Central memory CD4-positive, alpha-beta T cell (primary cell): ENCODE measurements at regions not wholly inside any gene's neighbourhood (a gene's known extent, or its start where the extent isn't known, plus 50 kb on each side); places are given as distances from the start of the nearest gene placed in this dataset.

Experiments used
- DNase-seq: peaks from one replicate; pipeline ENCODE4 v3.0.0; 2022

DNA sequence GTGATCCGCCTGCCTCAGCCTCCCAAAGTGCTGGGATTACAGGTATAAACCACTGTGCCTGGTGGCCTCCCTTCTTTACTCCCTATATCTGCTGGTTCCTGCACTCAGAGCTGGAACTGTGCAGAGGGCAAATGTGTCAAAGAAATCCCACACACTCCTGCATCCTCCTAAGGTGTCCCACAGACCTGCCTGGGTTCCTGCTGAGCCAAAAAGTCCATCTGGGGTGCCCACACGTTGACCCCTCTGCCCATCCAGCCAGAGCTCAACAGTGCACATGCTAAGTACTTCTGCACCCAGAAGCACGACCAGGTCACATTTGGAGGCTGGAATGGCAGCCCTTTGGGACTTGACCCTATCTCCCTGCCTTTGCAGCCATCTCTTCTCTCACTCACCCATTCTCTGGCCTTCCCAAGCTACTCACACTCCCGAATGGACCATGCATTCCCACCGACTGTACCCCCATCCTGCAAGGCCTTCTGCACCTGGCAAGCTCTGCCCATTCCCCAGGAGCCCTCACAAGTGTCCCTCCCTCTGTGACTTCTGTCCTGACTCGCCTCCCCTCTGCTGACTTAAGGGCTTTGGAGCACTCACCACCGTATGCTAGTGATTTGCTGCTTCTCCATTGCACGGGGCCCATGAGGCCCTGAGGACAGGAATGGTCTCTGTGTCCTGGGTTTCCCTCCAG lies 152.1 kb downstream of the KCTD15 start:
- no peak for DNase-seq

DNA sequence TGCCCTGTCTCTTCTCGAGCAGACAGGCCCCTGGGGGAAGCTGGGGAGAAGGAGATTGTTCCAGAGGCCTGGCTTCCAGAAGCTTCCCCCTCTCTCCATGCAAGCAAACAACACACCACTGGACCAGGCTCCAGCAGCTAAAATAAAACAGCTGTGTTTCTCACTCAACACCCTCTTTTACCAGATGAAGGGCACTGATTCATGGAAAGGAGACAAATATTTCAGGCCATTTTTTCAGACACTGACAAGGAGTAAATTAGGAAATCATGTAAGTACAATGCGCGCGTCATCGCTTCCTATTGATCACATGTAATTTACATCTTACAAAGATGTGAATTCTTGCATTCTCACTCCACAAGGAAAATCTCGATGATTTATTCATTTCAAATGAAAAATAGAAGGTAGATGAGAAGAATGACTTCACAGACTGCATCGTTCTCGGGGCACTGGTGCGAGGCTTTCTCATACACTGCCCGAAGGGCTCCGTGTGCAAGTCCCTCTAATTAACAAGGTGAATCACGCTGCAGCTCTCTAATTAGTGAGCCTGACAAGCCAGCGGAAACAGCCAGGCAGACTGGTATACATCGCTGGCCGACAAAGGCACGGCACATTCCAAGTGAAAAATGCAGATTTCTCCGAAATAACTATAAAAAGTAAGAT lies 153.6 kb downstream of the KCTD15 start:
- DNase-seq: no peak

DNA sequence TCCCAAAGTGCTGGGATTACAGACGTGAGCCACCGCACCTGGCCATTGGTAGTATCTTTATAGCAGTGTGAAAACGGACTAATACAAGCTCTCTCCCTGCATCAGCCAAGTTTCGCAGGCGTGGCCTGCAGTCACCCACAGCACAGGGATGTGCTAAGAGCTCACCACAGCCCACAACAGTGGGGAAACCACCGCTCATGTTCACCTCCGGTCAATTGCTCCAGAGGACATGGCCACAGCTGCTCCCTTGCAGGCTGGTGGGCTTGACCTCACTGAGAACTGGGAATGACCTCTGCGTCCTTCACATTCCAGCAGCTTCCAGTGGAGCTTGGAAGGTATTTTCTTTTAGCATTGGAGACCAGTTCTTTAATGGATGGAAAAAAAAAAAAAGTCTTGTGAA lies 156.4 kb downstream of the KCTD15 start:
- no peak for DNase-seq

GRCh38 chr19:33953592-33953991 lies 156.9 kb downstream of the KCTD15 start:
- DNase-seq: no peak

DNA sequence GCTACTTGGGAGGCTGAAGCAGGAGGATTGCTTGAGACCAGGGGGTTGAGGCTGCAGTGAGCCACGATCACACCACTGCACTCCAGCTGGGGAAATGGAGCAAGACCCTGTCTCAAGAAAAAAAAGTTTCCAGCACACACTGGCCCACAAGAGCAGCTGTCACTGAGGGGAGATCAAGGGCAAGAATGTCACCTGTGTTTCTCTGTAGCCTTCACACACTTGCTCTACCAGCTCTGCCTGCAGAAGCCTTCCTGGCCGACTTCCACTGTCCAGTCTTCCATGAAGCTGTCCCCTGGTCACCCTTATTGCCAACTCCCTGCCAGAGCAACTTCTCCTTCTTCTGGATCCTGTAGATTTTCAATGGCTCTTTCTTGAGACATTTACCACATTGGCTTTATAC lies 158.0 kb downstream of the KCTD15 start:
- DNase-seq: no peak

DNA sequence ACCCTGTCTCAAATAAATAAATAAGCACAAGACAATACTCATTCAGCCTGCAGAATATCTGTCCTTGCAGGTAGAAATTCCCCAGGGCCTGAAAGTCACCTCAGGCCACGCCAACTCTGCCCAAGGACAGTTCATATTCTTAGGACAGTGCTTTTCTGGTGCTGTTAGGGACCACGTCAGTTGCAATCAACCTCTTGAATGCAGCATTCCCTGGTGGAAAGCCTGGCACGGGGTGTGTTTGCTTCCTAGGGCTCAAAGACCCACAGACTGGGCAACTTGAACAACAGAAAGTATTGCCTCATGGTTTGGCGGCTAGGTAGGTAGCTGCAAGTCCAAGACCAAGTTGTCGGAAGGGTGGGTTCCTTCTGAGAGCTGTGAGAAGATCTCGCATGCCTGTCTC lies 160.3 kb downstream of the KCTD15 start:
- no peak for DNase-seq

DNA sequence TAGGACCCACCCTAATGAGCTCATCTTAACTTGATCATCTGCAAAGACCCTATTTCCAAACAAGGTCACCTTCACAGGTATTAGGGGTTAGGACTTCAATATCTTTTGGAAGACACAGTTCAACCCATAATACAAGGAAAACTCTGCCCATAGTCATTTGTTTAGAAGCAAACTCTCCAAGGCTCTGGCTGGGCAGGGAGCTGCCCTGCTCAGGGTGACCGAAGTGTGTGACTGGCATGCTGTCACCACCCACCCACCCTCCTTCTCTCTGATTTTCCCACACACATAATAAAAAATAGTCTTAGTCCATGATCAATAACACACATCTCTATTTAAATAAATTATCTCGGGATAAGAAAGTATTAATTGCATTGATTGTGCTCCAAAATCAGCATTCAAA lies 161.1 kb downstream of the KCTD15 start:
- no peak for DNase-seq

GRCh38 chr19:33960566-33960965 lies 163.9 kb downstream of the KCTD15 start:
- DNase-seq: no peak

GRCh38 chr19:33962161-33962560 lies 165.5 kb downstream of the KCTD15 start:
- no peak for DNase-seq

DNA sequence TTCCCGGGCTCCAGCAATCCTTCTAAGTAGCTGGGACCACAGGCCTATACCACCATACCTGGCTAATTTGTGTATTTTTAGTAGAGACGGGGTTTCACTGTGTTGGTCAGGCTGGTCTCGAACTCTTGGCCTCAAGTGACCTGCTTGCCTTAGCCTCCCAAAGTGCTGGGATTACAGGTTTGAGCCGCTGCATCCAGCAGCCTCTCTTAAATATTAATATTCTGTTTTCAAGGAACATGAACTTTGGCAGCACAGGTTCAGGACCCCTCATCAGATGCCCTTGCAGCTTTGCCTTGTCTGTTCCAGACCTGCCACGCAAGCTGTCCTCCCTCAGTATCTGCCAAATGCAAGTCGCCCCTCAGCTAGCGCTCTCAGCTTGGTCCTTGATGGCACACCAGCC lies 166.8 kb downstream of the KCTD15 start:
- DNase-seq: no peak

DNA sequence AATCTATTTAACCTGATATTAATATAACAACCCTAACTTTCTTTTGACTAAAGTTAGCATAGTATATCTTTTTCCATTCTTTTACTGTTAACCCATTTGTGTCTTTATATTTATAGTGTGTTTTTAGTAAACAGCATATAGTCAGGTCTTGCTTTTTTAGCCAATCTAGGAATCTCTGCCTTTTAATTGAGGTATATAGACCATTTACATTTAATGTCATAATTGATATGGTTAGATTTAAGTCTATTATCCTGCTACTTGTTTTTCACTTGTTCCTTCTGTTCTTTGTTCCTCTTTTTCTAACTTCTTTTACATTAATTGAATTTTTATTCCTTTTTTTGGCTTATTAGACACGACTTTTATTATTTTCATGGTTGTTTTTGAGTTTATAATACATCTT lies 174.4 kb downstream of the KCTD15 start:
- no peak for DNase-seq

DNA sequence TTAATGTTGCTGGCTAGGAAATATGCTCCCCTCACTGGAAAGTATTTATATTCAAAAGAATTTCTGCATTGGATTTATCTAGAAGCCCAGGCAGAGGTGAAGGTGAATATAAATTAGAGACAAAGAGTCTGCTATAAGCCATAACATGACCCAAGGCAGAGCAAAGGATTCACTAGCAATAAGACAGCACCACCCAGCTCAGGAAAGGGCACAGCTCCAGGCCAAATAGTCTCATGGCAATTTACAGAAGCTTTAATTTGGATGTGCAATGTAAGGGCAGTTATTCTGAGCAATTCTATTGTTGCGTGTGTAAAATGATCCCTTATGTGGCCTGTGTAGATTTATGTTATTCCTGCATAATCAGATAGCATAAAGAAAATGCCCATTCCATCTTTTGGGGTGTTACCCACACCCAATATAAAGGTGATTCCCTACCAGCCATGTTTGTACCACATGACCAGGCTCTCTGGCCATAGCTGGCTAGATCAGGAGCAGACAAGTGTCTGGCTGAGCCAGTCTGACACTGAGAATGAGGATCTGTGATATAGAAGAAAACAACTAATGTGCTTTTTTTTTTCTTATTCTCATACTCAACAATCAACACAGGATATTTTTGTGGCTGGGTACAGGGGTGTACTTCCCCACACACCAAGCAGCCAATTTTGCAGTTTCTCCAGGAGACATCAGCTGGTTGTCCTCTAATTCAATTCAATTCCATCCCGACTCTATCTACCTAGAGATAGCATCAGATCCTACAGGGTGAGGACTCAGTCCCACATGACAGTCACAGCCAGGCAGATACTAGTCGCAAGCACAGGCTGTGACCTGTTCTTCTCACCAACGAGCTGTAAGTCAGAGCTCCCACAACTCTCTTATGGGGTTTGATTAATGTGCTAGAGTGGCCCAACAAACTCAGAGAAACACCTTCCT lies 181.4 kb downstream of the KCTD15 start:
- DNase-seq: no peak

- DNase-seq: no peak
Observed at GRCh38 chr19:33982706-33983105, 186.0 kb downstream of the KCTD15 start.

- no peak for DNase-seq
Observed at GRCh38 chr19:33988601-33989000, 183.7 kb upstream of the LSM14A start.

DNA sequence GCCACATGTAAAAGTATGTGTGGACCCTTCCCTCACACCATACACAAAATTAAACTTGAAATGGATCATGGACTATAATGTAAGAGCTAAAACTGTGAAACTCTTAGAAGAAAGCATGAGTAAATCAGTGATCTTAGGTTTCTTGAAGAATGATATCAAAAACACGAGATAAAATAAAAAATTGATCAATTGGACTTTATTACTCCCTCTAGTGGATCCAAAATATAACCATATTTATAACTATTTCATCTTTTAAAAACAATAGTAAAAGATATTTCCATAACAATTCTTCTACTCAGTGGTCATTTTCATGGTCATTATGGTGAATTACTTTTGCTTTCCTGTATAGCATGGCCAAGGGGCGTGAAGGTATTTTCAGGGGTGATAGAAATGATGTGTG lies 174.6 kb upstream of the LSM14A start:
- no peak for DNase-seq

DNA sequence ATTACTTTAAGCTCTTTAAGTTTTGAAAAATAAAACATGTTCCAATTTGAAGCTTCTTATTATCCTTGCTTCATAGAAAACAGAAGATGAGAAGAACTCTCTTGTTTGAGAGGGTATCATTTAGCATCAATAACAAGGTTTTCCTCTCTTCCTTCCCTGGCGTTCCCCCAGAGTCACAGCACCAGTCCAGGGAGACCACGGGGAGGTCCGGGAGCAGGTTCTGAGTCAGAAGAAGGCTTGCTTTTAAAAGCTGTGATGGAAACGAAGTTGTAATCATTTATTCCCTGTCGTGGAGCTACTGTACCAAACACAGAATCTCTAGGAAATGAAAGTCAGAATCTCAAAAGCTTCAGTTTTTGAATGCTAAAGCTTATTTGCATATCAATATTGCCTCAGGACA lies 174.0 kb upstream of the LSM14A start:
- no peak for DNase-seq

- peak; percentile 7 for DNase-seq
Observed at GRCh38 chr19:33998739-33999345, 173.5 kb upstream of the LSM14A start.

- DNase-seq: no peak
Observed at GRCh38 chr19:34017024-34017423, 155.3 kb upstream of the LSM14A start.

DNA sequence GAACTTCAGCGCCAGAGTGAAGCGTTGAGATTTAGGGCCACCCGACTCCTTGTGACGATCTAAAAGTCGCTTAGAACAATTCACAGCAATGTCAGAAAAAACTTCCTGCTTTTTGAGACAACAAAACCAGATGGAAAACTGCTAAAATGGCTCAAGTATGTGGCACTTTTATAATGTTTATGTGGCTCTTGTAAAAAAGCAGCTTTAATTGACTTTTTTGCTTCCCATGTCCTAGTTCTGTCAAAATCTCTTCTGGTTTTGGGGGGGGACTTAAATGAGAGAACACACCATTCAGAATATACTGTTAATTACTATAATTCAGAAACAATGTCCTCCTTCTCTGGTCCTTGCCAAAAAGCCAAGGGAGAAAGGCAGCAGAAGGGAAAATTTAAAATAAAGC lies 154.7 kb upstream of the LSM14A start:
- DNase-seq: no peak

DNA sequence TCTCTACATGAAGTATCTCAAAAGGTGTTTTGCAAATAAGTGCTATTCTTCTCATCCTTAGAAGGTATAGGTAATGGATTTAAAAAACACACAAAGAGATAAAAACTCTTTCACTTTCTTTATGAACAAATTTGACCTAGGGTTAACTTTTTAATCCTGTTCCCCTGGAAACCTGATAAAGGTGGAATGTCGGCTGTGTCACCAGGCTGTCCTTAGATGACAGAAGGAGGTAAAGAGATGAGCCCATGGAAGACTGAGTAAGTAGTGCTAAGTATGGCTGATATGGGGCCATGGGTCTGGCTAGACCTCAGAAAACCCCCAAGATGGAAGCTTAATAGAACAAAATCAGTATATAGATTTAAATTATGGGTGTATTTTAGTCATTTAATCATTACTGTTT lies 153.8 kb upstream of the LSM14A start:
- DNase-seq: no peak

DNA sequence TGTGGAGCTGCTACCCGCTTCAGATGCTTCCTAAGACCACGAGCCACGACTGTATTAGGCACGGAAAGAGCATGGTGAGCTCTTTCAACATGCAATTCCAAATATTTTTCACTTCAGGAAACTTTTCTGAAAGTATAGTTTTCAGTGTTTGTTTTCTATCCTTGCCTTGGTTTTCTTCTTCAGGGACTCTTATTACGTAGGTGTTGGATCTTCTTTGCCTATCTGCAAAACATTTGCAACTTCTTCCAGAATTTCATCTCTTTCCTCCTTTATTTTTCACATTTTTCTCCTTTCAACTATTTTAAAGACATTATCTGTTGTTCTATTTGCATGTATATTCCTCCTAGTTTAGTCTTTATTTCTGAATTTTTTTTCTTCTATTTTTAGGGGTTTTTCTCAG lies 148.9 kb upstream of the LSM14A start:
- no peak for DNase-seq

- no peak for DNase-seq
Observed at GRCh38 chr19:34033880-34034279, 138.4 kb upstream of the LSM14A start.

DNA sequence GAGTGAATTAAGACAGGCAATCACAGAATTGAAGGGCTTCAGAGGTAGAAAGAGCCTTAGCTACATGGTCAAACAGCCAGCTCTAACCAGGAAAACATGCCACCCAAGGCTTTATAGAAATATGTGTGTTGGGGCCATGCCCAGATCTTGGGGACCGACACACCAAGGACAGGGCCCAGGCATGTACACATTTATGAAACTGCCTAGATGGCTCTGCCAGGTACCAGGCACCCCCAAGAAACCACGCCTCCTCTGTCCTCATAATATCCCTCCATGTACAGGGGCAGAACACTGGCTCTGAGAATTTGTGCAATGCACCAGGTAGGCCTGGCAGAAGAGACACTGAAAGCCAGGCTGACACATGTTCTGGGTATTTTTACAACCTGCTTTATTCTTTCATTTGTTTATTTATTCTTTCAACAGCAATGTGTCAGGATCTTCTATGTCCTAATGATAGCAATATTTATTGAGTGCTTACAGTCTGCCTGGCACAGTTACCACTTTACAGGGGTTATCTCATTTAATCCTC lies 137.9 kb upstream of the LSM14A start:
- no peak for DNase-seq
